ENCODE measurements at regions not wholly inside any gene's neighbourhood (a gene's known extent, or its start where the extent isn't known, plus 50 kb on each side); places are given as distances from the start of the nearest gene placed in this dataset.
"Not testable (repeated sequence)": the region's sequence is repeated elsewhere in the genome, so short reads cannot be mapped to it uniquely, and the experiment has no call there.

DNA sequence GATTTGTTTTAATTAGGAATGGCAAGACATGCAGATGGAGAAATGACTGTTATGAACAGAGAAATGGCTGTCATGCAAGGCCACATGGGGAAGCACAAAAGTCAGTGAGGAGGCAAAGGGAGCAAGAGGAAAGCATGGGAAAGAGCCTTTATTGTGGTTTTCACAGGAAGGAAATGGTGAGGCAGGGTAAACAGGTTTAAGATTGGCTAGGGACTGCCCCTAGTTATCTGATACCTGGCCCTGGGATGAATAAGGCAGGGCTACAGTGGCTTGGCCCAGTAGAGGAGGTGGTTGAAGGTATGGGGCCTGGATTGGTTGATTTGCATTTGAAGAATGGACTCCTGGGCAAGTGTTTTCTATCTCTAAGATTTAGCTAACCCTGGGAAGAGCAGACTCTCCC is 168.7 kb upstream of the CNOT2 start:
- no peak overlapping the region for H3K9ac ChIP-seq (ENCODE audit: low read depth, low read length)
- no peak overlapping the region for H3K4me2 ChIP-seq (ENCODE audit: low read length)
- H3K4me1 ChIP-seq (ENCODE audit: control insufficient read depth, insufficient read depth, low read length): no peaks in the 10 kb centered on the region
- no peaks in the 10 kb centered on the region for H3K36me3 ChIP-seq (ENCODE audit: insufficient read depth, low read length)
- no peaks in the 10 kb centered on the region for H3K27me3 ChIP-seq (ENCODE audit: control insufficient read depth, insufficient read depth, low read length)
- H3K9me3 ChIP-seq (replicated peaks; ENCODE audit: low read length): no peaks in the 10 kb centered on the region
- H3K4me3 ChIP-seq (ENCODE audit: low read length): no peak overlapping the region

DNA sequence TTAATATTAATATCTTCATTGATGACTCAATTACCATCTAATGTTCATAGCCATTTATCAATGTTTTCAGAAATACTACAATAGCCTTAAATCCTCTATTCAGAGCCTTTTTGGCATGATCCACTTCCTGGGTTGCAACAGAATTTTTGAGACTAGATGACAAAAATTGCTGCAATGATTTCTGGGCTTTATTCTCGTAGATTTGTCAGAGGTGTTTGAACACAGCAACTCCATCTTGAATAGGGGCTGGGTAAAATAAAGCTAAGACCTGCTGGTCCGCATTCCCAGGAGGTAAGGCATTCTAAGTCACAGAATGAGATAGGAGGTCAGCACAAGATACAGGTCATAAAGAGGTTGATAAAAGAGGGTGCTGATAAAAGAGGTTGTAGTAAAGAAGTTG is 165.8 kb upstream of the CNOT2 start:
- Histone ChIP-seq H3K4me2 (ENCODE audit: low read length) (no peak overlapping the region), H3K9me3 (replicated peaks; ENCODE audit: low read length) (no peaks in the 10 kb centered on the region), H3K4me1 (ENCODE audit: control insufficient read depth, insufficient read depth, low read length) (no peaks in the 10 kb centered on the region), H3K4me3 (ENCODE audit: low read length) (no peak overlapping the region), H3K27me3 (ENCODE audit: control insufficient read depth, insufficient read depth, low read length) (no peaks in the 10 kb centered on the region), H3K9ac (ENCODE audit: low read depth, low read length) (no peak overlapping the region), H3K36me3 (ENCODE audit: insufficient read depth, low read length) (no peaks in the 10 kb centered on the region)

- H3K27me3 ChIP-seq (ENCODE audit: control insufficient read depth, insufficient read depth, low read length): no peaks in the 10 kb centered on the region
- no peaks in the 10 kb centered on the region for H3K36me3 ChIP-seq (ENCODE audit: insufficient read depth, low read length)
- no peak overlapping the region for H3K4me2 ChIP-seq (ENCODE audit: low read length)
- no peak overlapping the region for H3K4me3 ChIP-seq (ENCODE audit: low read length)
- H3K4me1 ChIP-seq (ENCODE audit: control insufficient read depth, insufficient read depth, low read length): no peaks in the 10 kb centered on the region
- H3K9me3 ChIP-seq (replicated peaks; ENCODE audit: low read length): no peaks in the 10 kb centered on the region
- no peak overlapping the region for H3K9ac ChIP-seq (ENCODE audit: low read depth, low read length)
These were observed 165.1 kb upstream of the CNOT2 start for GRCh38 chr12:70078161-70078560.

DNA sequence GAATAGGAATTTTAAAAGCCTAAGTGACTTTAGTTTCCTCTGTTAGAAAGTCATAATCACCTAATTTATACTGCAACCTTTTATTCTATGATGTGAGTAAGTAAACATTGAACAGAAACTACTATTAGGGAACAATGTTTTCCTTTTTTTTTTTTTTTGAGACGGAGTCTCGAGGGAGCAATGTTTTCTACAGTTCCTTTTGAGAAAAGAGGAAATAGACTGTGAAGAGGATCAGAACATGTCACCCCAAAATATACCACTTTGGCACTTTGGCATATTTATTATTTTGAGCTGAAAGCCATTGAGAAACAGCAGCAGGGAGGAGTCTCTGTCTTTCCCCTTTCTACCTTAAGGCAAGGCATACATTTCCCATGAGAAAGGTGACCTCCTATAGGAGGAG is 162.7 kb upstream of the CNOT2 start:
- no peaks in the 10 kb centered on the region for H3K4me1 ChIP-seq (ENCODE audit: control insufficient read depth, insufficient read depth, low read length)
- no peak overlapping the region for H3K4me3 ChIP-seq (ENCODE audit: low read length)
- H3K4me2 ChIP-seq (ENCODE audit: low read length): no peak overlapping the region
- H3K36me3 ChIP-seq (ENCODE audit: insufficient read depth, low read length): no peaks in the 10 kb centered on the region
- no peak overlapping the region for H3K9ac ChIP-seq (ENCODE audit: low read depth, low read length)
- H3K9me3 ChIP-seq (replicated peaks; ENCODE audit: low read length): no peaks in the 10 kb centered on the region
- no peaks in the 10 kb centered on the region for H3K27me3 ChIP-seq (ENCODE audit: control insufficient read depth, insufficient read depth, low read length)

DNA sequence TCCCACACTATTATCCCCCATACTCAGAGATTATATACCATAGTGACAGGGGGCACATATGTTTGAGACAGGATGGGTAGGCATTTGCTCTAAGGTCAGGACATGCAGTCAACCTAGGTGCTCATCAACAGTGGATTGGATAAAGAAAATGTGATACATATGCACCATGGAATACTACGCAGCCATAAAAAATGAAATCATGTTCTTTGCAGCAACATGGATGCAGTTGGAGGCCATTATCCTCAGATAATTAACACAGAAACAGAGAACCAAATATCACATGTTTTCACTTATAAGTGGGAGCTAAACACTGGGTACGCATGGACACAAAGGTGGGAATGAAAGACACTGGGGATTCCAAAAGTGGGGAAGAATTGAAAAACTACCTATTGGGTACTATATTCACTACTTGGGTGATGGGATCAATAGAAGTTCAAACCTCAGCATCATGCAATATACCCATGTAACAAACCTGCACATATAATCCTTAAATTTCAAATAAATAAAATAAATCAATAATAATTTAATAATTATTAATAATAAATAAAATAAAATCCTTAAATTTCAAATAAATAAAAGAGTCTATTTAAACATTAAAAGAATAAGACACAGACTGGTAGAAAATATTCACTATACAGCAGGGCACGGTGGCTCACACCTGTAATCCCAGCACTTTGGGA is 160.1 kb upstream of the CNOT2 start:
- H3K36me3 ChIP-seq (ENCODE audit: insufficient read depth, low read length): no peaks in the 10 kb centered on the region
- H3K4me1 ChIP-seq (ENCODE audit: control insufficient read depth, insufficient read depth, low read length): no peaks in the 10 kb centered on the region
- H3K9me3 ChIP-seq (replicated peaks; ENCODE audit: low read length): no peaks in the 10 kb centered on the region
- no peaks in the 10 kb centered on the region for H3K27me3 ChIP-seq (ENCODE audit: control insufficient read depth, insufficient read depth, low read length)
- no peak overlapping the region for H3K4me3 ChIP-seq (ENCODE audit: low read length)
- no peak overlapping the region for H3K9ac ChIP-seq (ENCODE audit: low read depth, low read length)
- no peak overlapping the region for H3K4me2 ChIP-seq (ENCODE audit: low read length)

DNA sequence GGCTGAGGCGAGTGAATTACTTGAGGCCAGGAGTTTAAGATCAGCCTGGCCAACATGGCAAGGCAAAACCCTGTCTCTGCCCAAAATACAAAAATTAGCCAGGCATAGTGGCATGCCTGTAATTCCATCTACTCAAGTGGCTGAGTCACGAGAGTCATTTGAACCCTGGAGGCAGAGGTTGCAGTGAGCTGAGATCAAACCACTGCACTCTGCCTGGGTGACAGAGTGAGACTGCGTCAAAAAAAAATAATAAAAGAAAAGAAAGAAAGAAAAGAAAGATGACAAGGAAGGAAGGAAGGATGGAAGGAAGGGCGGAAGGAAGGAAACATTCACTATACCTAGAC is 159.6 kb upstream of the CNOT2 start:
- Histone ChIP-seq H3K9me3 (replicated peaks; ENCODE audit: low read length) (no peaks in the 10 kb centered on the region), H3K4me2 (ENCODE audit: low read length) (no peak overlapping the region), H3K4me1 (ENCODE audit: control insufficient read depth, insufficient read depth, low read length) (no peaks in the 10 kb centered on the region), H3K36me3 (ENCODE audit: insufficient read depth, low read length) (no peaks in the 10 kb centered on the region), H3K27me3 (ENCODE audit: control insufficient read depth, insufficient read depth, low read length) (no peaks in the 10 kb centered on the region), H3K9ac (ENCODE audit: low read depth, low read length) (no peak overlapping the region), H3K4me3 (ENCODE audit: low read length) (no peak overlapping the region)

- H3K4me1 ChIP-seq (ENCODE audit: control insufficient read depth, insufficient read depth, low read length): not testable (repeated sequence)
These were observed 156.9 kb upstream of the CNOT2 start for GRCh38 chr12:70086372-70086771.

GRCh38 chr12:70091021-70091521 is 152.2 kb upstream of the CNOT2 start:
- Histone ChIP-seq H3K4me3 (ENCODE audit: low read length) (no peak overlapping the region), H3K36me3 (ENCODE audit: insufficient read depth, low read length) (no peaks in the 10 kb centered on the region), H3K4me2 (ENCODE audit: low read length) (no peak overlapping the region), H3K27me3 (ENCODE audit: control insufficient read depth, insufficient read depth, low read length) (peaks cover 4% of the 10 kb centered on the region), H3K9me3 (replicated peaks; ENCODE audit: low read length) (no peaks in the 10 kb centered on the region), H3K4me1 (ENCODE audit: control insufficient read depth, insufficient read depth, low read length) (no peaks in the 10 kb centered on the region), H3K9ac (ENCODE audit: low read depth, low read length) (no peak overlapping the region)

More at GRCh38 chr12:70086372-70086771, 156.9 kb upstream of the CNOT2 start:
- not testable (repeated sequence) for H3K4me3 ChIP-seq (ENCODE audit: low read length); H3K27me3 ChIP-seq (ENCODE audit: control insufficient read depth, insufficient read depth, low read length); H3K36me3 ChIP-seq (ENCODE audit: insufficient read depth, low read length); H3K9ac ChIP-seq (ENCODE audit: low read depth, low read length); H3K9me3 ChIP-seq (replicated peaks; ENCODE audit: low read length); H3K4me2 ChIP-seq (ENCODE audit: low read length)

- no peaks in the 10 kb centered on the region for H3K4me1 ChIP-seq (ENCODE audit: control insufficient read depth, insufficient read depth, low read length)
- H3K9me3 ChIP-seq (replicated peaks; ENCODE audit: low read length): no peaks in the 10 kb centered on the region
- H3K27me3 ChIP-seq (ENCODE audit: control insufficient read depth, insufficient read depth, low read length): peaks cover 4% of the 10 kb centered on the region
- no peak overlapping the region for H3K9ac ChIP-seq (ENCODE audit: low read depth, low read length)
- H3K4me3 ChIP-seq (ENCODE audit: low read length): no peak overlapping the region
- H3K36me3 ChIP-seq (ENCODE audit: insufficient read depth, low read length): no peaks in the 10 kb centered on the region
- H3K4me2 ChIP-seq (ENCODE audit: low read length): no peak overlapping the region
These were observed 148.8 kb upstream of the CNOT2 start for GRCh38 chr12:70094467-70094866.

GRCh38 chr12:70096759-70097410 is 146.3 kb upstream of the CNOT2 start:
- Histone ChIP-seq H3K27me3 (ENCODE audit: control insufficient read depth, insufficient read depth, low read length) (peaks cover 4% of the 10 kb centered on the region), H3K4me1 (ENCODE audit: control insufficient read depth, insufficient read depth, low read length) (no peaks in the 10 kb centered on the region), H3K4me2 (ENCODE audit: low read length) (no peak overlapping the region), H3K4me3 (ENCODE audit: low read length) (no peak overlapping the region), H3K9me3 (replicated peaks; ENCODE audit: low read length) (no peaks in the 10 kb centered on the region), H3K36me3 (ENCODE audit: insufficient read depth, low read length) (no peaks in the 10 kb centered on the region), H3K9ac (ENCODE audit: low read depth, low read length) (no peak overlapping the region)

- no peak overlapping the region for H3K9ac ChIP-seq (ENCODE audit: low read depth, low read length)
- H3K36me3 ChIP-seq (ENCODE audit: insufficient read depth, low read length): no peaks in the 10 kb centered on the region
- no peak overlapping the region for H3K4me2 ChIP-seq (ENCODE audit: low read length)
- H3K4me1 ChIP-seq (ENCODE audit: control insufficient read depth, insufficient read depth, low read length): no peaks in the 10 kb centered on the region
- no peaks in the 10 kb centered on the region for H3K27me3 ChIP-seq (ENCODE audit: control insufficient read depth, insufficient read depth, low read length)
- no peak overlapping the region for H3K4me3 ChIP-seq (ENCODE audit: low read length)
- H3K9me3 ChIP-seq (replicated peaks; ENCODE audit: low read length): no peaks in the 10 kb centered on the region
These were observed 142.2 kb upstream of the CNOT2 start for GRCh38 chr12:70101064-70101463.

- Histone ChIP-seq H3K4me2 (ENCODE audit: low read length) (no peak overlapping the region), H3K27me3 (ENCODE audit: control insufficient read depth, insufficient read depth, low read length) (no peaks in the 10 kb centered on the region), H3K4me1 (ENCODE audit: control insufficient read depth, insufficient read depth, low read length) (no peaks in the 10 kb centered on the region), H3K4me3 (ENCODE audit: low read length) (no peak overlapping the region), H3K9me3 (replicated peaks; ENCODE audit: low read length) (no peaks in the 10 kb centered on the region), H3K9ac (ENCODE audit: low read depth, low read length) (no peak overlapping the region), H3K36me3 (ENCODE audit: insufficient read depth, low read length) (no peaks in the 10 kb centered on the region)
These were observed 136.9 kb upstream of the CNOT2 start for GRCh38 chr12:70106347-70106746.
